Stomach (tissue), 4 donors: ENCODE measurements at regions not wholly inside any gene's neighbourhood (a gene's known extent, or its start where the extent isn't known, plus 50 kb on each side); places are given as distances from the start of the nearest gene placed in this dataset.

Experiments used
- CTCF ChIP-seq, 7 experiments: fragments of 450-650 bp in 4 of 7; fragments of 200-600 bp in 3 of 7; sonication (generic) in 3 of 7; IDR thresholded peaks; one replicate each; pipeline ENCODE4 v1.5.1; 2016 to 2019; ENCODE audit warnings: antibody characterized with exemption in 7 of 7, control low read depth in 2 of 7, mild to moderate bottlenecking in 1 of 7
- EP300 ChIP-seq: sonication (generic); formaldehyde crosslinking; IDR thresholded peaks from one replicate; pipeline ENCODE4 v1.6.1; 2017; ENCODE audit warnings: antibody characterized with exemption
- POLR2A ChIP-seq, 4 donors: fragments of 450-650 bp; IDR thresholded peaks; one replicate each; pipeline ENCODE4 v1.6.1; 2016; ENCODE audit warnings: antibody characterized with exemption in 4 of 4, control low read depth in 2 of 4, mild to moderate bottlenecking in 1 of 4, moderate library complexity in 1 of 4
- POLR2AphosphoS5 ChIP-seq, 3 donors: sonication (generic); formaldehyde crosslinking; IDR thresholded peaks; one replicate each; pipeline ENCODE4 v1.6.1; 2016; ENCODE audit warnings: antibody characterized with exemption in 3 of 3

- TF ChIP-seq CTCF (IDR thresholded peaks at IDR 0.05), result no peak
- no peak for TF ChIP-seq POLR2A (IDR thresholded peaks at IDR 0.05)
- TF ChIP-seq EP300, result no peak
- no peak for TF ChIP-seq POLR2AphosphoS5 (IDR thresholded peaks at IDR 0.05)
Measured at GRCh38 chr1:212519131-212519530, 86.4 kb downstream of the NENF start.
